Breast epithelium (tissue), 4 donors: ENCODE measurements at regions not wholly inside any gene's neighbourhood (a gene's known extent, or its start where the extent isn't known, plus 50 kb on each side); places are given as distances from the start of the nearest gene placed in this dataset.

ENCODE experiments used
- DNase-seq, 2 donors: peaks; one replicate each; pipeline ENCODE4 v3.0.0-alpha.2; 2019; ENCODE audit warnings: low spot score in 2 of 2
- H3K27ac ChIP-seq, 2 donors: fragments of 200-600 bp; sonication (generic) in 1 of 2; one replicate each; pipeline ENCODE4 v1.5.1; 2016 to 2019; ENCODE audit warnings: mild to moderate bottlenecking in 1 of 2
- H3K27me3 ChIP-seq, 2 donors: fragments of 200-600 bp; sonication (generic) in 1 of 2; one replicate each; pipeline versions ENCODE4 v1.5.1 to v1.6.0; 2017 to 2019; ENCODE audit warnings: control low read depth in 1 of 2, mild to moderate bottlenecking in 1 of 2
- H3K36me3 ChIP-seq: fragments of 200-600 bp; one replicate; pipeline ENCODE4 v1.5.1; 2019
- H3K4me1 ChIP-seq, 2 donors: fragments of 200-600 bp; sonication (generic); one replicate each; pipeline ENCODE4 v1.5.1; 2016 to 2019; ENCODE audit warnings: control low read depth in 1 of 2
- H3K4me3 ChIP-seq, 3 donors: fragments of 200-600 bp; sonication (generic); 1 replicate in 2 of 3; 2 replicates in 1 of 3; pipeline ENCODE4 v1.5.1; 2016 to 2019; ENCODE audit warnings: mild to moderate bottlenecking in 3 of 3, moderate library complexity in 2 of 3
- H3K9me3 ChIP-seq, 2 donors: fragments of 200-600 bp; sonication (generic) in 1 of 2; one replicate each; pipeline ENCODE4 v1.5.1; 2016 to 2019; ENCODE audit warnings: control low read depth in 1 of 2
- POLR2A ChIP-seq: fragments of 450-650 bp; IDR thresholded peaks from one replicate; pipeline ENCODE4 v1.6.1; 2016; ENCODE audit warnings: antibody characterized with exemption, mild to moderate bottlenecking, moderate library complexity
- POLR2AphosphoS5 ChIP-seq, 3 donors: sonication (generic); formaldehyde crosslinking; IDR thresholded peaks; one replicate each; pipeline ENCODE4 v1.6.1; 2017; ENCODE audit warnings: antibody characterized with exemption in 3 of 3
- intact Hi-C: fragments of 100-400 bp; cut with DNase I; formaldehyde crosslinking; loops from one replicate; pipeline ENCODE4 v1.15.1; 2023; ENCODE audit warnings: low total_unique reads
- TF ChIP-seq, protein P1 (sequence below), 3 donors: fragments of 450-650 bp; IDR thresholded peaks; one replicate each; pipeline ENCODE4 v1.5.1; 2016 to 2017; ENCODE audit warnings: antibody characterized with exemption in 3 of 3, mild to moderate bottlenecking in 3 of 3, moderate library complexity in 3 of 3

GRCh38 chr6:134553936-134554335 is 236.0 kb upstream of the SGK1 start:
- H3K27me3 ChIP-seq, result no peaks in the 10 kb centered on the region
- H3K4me3 ChIP-seq, result no peak overlapping the region
- TF ChIP-seq POLR2A (no peak), POLR2AphosphoS5 (IDR thresholded peaks at IDR 0.05) (no peak)
- TF ChIP-seq, protein P1, sequence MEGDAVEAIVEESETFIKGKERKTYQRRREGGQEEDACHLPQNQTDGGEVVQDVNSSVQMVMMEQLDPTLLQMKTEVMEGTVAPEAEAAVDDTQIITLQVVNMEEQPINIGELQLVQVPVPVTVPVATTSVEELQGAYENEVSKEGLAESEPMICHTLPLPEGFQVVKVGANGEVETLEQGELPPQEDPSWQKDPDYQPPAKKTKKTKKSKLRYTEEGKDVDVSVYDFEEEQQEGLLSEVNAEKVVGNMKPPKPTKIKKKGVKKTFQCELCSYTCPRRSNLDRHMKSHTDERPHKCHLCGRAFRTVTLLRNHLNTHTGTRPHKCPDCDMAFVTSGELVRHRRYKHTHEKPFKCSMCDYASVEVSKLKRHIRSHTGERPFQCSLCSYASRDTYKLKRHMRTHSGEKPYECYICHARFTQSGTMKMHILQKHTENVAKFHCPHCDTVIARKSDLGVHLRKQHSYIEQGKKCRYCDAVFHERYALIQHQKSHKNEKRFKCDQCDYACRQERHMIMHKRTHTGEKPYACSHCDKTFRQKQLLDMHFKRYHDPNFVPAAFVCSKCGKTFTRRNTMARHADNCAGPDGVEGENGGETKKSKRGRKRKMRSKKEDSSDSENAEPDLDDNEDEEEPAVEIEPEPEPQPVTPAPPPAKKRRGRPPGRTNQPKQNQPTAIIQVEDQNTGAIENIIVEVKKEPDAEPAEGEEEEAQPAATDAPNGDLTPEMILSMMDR (IDR thresholded peaks at IDR 0.05), result no peak
- intact Hi-C loops, result no loop called here
- DNase-seq, result no peak
- H3K4me1 ChIP-seq, result no peaks in the 10 kb centered on the region
- no peaks in the 10 kb centered on the region for H3K36me3 ChIP-seq
- no peaks in the 10 kb centered on the region for H3K9me3 ChIP-seq
- H3K27ac ChIP-seq, result no peak overlapping the region

DNA sequence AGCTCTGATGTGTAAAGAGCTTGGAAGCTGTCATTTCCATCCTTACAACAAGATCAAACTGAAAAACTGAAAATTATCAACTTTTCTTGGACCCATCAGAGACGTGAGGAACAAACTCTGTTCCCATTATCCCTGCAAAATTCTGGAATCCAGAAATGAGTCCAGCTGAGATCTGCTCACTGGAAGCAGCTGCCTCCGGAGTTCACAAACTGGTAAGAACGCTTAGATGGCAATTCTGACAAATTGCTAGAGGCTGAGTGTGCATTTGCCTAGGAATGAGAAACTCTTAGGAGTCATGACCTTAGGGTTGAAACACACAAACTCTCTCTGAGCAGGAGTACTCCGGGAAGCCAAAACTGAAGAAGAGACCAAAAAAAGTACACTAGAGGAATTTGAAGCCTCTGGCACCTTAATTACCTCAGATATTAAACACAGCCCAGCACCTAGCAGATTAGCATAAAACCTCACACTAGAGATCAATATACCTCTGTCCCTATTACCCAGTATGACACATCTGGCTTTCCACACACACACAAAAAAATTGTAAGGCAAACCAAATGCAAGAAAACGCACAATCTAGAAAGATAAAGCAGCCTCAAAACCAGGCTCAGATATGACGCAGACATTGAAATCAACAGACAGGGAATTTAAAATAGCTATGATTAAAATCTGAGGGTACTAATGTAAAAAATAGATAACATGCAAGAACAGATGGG is 233.5 kb upstream of the SGK1 start:
- no peak for DNase-seq
- Histone ChIP-seq H3K4me1 (no peaks in the 10 kb centered on the region), H3K9me3 (no peaks in the 10 kb centered on the region), H3K27ac (peak overlapping the region in 1 of 2 donors; percentile 8), H3K27me3 (no peaks in the 10 kb centered on the region), H3K4me3 (no peak overlapping the region), H3K36me3 (no peaks in the 10 kb centered on the region)
- intact Hi-C loops, result no loop called here
- TF ChIP-seq, protein P1 (IDR thresholded peaks at IDR 0.05), result no peak

DNA sequence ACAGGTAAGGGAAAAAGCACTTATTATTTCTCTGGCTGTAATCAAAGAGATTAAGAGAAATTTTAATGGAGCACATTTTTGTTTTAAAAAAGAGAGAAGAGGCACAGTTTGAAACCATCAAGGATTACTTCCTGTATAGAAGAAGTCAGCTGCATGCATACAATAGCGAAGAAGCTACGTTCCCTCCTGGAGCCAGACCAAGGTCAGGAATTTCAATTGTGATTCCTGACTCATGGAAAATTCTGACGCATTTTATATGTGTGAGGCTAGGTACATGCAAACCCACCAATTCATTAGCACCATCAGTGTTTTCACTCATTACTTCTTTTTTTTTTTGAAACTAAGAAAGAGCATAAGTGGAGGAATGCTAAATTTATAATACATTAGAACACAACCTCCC is 232.7 kb upstream of the SGK1 start:
- intact Hi-C loops, result no loop called here

GRCh38 chr6:134549854-134550253 is 231.9 kb upstream of the SGK1 start:
- H3K4me1 ChIP-seq, result no peaks in the 10 kb centered on the region
- DNase-seq, result no peak
- no peak overlapping the region for H3K4me3 ChIP-seq
- no peaks in the 10 kb centered on the region for H3K9me3 ChIP-seq
- no peaks in the 10 kb centered on the region for H3K36me3 ChIP-seq
- H3K27me3 ChIP-seq, result no peaks in the 10 kb centered on the region
- intact Hi-C loops, result no loop called here
- TF ChIP-seq, protein P1 (IDR thresholded peaks at IDR 0.05), result no peak
- TF ChIP-seq POLR2AphosphoS5 (IDR thresholded peaks at IDR 0.05) (no peak), POLR2A (no peak)
- H3K27ac ChIP-seq, result no peak overlapping the region

More for the DNA sequence above, 232.7 kb upstream of the SGK1 start:
- TF ChIP-seq POLR2AphosphoS5 (IDR thresholded peaks at IDR 0.05), result no peak
- no peak for TF ChIP-seq POLR2A
- TF ChIP-seq, protein P1 (IDR thresholded peaks at IDR 0.05), result no peak
- H3K27me3 ChIP-seq, result no peaks in the 10 kb centered on the region
- no peak overlapping the region for H3K27ac ChIP-seq
- H3K9me3 ChIP-seq, result no peaks in the 10 kb centered on the region
- no peaks in the 10 kb centered on the region for H3K36me3 ChIP-seq
- H3K4me1 ChIP-seq, result no peaks in the 10 kb centered on the region
- H3K4me3 ChIP-seq, result no peak overlapping the region
- no peak for DNase-seq

- Histone ChIP-seq H3K27ac (no peak overlapping the region), H3K36me3 (no peaks in the 10 kb centered on the region), H3K4me1 (no peaks in the 10 kb centered on the region), H3K27me3 (no peaks in the 10 kb centered on the region), H3K4me3 (no peak overlapping the region), H3K9me3 (no peaks in the 10 kb centered on the region)
- no peak for DNase-seq
- intact Hi-C loops, result no loop called here
- TF ChIP-seq POLR2A (no peak), POLR2AphosphoS5 (IDR thresholded peaks at IDR 0.05) (no peak)
- TF ChIP-seq, protein P1 (IDR thresholded peaks at IDR 0.05), result no peak
Measured at GRCh38 chr6:134546962-134547645, 229.2 kb upstream of the SGK1 start.
